DMS153 treated with DMSO at 0.1 percent for 48 hours (cell line): ENCODE measurements at regions not wholly inside any gene's neighbourhood (a gene's known extent, or its start where the extent isn't known, plus 50 kb on each side); places are given as distances from the start of the nearest gene placed in this dataset.
"Not testable (repeated sequence)": the region's sequence is repeated elsewhere in the genome, so short reads cannot be mapped to it uniquely, and the experiment has no call there.

ENCODE experiments used
- DNase-seq: peaks from one replicate; lab custom pipeline; 2025; ENCODE audit not compliant: unreplicated experiment; lab: John Stamatoyannopoulos, UW

DNA sequence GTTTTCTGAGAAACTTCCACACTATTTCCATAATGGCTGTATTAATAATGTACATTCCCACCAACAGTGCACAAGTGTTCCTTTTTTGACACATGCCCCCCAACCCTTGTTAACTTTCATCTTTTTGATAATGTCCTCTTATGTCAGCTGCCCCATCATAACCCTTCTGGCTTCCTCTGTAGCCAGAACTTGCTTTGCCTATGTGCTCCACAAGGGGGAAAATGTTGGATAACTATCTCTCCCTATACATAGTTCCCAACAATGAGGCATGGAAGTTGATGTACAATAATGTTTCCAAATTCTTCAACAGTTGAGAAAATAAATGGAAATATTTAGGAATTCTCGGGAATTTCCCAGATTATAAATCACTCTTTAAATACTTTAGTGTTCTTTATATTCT is 142.9 kb downstream of the ASB9 start:
- DNase-seq, result no peak

DNA sequence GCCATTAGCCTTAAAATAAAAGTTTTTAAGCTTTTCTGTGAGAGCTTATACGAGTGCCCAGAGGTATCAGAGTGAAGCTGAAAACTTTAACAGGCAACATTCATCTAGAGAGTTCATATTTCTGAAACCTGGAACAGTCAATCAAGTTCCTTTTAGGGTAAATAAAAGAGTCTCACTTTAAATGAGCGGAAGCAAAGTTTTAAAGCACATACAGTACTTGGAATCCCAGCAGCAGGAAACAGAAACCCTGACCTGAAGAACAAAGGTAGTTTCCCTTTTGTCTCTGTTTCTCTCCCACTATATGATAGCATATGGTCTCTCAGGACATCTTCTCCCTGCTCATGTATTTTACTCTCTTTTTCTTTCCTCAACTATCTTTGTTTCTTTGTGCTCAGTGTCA is 153.0 kb downstream of the ASB9 start:
- DNase-seq, result no peak

DNA sequence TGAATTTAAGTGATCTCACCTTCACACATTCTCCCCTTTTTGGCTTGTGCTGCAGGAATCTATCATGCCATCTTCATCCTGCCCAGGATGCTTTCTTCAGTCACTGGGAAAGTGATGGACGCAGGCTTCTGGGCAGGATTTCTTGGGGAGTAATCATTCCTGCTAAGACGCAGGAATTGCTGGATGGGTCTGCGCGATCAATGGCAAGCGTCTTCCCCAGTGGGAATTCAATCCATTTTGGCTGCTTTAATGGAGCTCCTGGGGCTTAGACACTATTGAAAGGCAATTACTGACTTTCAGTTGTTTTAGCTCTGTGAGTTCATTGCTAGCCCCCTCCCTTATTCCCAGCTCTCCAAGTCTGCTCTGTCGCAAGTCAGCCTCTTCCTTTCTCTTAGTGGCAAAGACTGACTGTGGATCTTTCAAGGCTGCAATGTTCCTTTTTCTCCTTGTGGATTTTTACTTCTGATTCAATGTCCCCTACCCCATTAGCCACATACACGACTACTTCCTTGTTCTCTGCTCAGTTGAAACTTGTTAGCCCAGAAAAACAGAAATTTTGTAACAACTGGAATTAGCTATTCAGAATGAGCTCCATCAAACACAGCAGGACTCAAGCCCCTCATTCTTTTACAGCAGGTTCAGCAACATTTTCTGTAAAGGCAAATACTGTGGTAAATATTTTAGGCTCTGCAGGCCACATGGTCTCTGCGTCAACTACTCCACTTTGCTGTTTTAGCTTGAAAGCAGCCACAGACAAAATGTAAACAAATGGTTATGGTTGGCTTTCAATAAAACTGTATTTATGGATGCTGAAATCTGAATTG is 154.9 kb downstream of the ASB9 start:
- DNase-seq, result no peak

DNA sequence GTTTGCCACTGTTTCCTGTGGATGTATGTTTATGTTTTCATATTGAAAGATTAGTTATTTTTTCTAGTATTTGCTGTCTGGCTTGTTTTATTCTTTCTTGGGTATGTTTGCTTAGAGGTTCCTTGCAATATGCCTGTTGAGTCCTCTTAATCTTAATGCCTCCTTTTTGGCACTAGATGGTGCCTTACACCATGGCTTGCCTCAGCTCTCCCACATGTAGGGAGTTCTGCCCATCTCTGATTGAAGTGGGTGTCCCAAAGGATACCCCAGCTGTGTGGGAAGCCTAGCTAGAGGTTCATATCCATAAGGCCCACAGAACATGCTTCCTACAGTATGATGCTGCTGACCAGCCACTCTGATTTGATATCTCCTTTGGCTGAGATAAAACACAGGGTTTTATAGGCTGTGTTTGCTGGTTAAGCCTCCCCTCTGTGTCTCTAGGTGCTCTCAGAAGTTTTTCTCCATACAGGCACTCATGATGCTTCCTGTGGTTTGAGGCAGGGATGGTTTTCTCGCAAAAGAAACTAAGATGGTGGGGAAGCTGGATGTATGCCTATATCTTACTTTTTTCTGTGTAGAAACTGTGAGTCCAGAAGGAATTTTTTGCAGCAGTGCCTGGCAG is 162.4 kb downstream of the ASB9 start:
- DNase-seq, result no peak

DNA sequence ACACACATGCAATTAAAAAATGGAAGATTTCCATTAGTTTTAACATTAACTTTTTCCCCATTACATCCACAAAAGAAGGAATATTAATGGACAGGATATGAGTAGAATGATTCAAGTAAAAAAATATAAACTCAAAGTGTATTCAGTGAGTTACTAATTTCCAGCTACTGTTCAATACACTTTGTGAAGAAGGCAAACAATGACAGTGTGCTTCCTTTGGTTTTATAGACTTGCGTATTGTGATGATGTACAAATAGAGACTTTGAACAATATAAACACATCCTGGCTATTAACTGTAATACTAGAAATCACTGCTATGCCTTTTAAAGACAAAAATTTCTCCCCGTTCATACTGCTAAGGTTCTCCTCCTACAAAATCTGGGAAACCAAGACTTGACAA is 171.4 kb downstream of the ASB9 start:
- no peak for DNase-seq

DNA sequence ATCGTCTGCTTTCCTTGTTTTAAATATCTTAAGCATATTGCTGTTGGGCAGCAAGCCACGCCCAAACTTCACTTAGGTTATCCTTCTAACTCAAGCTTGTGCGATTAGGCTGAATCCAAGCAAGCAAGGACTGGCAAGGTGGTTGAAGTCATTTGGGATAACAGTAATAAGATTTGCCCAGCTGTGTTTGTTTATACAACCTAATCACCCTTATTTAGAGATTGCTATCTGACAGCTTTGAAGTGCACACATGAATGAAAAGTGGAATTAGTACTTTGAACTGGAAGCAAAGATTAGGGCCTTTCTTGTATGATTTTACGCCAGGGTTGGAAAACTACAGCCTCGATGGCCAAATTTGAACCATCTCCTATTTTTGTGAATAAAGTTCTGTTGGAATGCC is 182.1 kb downstream of the ASB9 start:
- DNase-seq, result no peak

DNA sequence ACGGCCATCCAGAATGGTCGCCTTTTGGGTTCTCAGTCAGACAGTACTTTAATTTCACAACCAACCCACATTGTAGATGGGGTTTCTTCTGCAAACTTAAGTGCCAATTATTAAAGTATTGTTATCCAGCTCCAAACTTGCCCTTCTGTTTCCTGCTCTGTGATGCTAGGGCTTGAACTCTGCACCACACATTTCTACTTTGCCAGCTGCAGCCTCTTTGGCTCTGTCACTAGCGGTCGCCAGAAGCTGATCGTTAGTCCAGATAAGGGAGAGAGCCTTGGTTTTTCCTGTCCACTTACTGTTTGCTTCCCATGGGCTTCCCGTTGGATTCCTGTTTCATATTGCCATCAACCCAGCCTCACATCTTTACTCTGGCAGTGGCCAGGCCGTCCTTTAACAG is 196.6 kb downstream of the ASB9 start:
- no peak for DNase-seq

DNA sequence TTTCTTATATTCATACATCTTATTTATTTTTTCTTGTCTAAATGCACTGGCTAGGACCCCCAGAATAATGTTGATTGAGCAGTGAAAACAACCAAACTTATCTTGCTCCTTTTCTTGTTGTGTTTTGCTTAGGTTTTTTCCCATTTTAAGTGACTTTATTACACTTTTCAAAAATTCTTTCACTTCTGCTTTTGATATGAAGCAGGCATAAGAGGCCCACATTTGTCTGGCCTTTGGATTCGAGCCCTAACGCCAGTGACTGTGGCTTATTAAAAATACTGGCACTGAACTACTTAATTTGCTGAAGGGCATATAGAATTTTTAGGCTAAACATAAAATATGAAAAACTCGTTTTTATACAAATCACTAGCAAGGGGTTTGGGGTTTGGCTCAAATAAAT is 197.0 kb downstream of the ASB9 start:
- DNase-seq, result no peak

DNA sequence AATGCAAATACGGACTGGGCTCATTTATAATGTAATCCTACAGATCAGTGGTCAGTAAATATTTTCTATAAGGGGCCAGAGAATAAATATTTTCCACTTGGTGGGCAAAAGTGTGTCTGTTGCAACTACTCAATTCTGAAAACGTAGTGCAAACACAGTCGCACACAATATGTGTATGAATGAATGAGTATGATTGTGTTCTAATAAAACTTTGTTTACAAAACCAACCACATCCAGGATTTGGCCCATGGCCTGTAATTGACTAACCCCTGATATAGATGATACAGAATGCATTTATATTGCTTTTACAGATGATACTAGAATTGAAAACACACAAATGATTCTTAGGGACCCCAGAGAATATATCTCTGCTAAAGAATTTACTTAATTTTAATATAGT is 197.6 kb downstream of the ASB9 start:
- no peak for DNase-seq

DNA sequence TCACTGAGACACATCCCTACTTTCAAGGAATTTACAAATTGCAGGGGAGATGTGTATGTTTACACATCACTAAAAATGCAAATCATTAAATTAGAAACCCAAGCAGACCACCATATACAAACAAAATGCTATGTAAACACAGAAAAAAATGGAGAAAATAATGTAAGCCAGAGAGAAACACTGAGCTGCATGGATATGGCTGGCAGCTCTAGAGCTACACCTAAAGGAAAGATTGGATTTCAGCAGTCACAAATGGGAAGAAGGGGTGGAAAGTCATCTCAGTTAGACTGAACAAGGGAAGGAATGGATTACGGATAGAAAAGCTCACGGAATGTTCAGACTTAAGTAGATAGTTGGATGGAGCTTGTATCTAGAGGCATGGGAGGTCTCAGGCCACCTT is 186.3 kb downstream of the MOSPD2 start:
- DNase-seq, result no peak

DNA sequence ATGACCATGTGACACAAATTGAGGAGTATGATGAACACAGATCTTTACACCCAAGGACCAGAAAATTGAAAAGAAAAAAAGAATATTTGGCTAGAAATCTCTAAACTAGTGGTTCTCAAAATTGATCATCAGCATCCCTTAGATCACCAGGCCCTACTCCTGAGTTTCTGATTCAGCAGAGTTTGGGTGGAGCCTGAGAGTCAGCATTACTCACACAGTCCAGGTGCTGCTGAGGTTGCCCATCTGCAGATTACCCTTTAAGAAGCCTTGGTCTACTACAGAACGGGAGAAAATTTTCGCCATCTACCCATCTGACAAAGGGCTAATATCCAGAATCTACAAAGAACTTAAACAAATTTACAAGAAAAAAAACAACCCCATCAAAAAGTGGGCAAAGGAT is 182.8 kb downstream of the MOSPD2 start:
- DNase-seq, result no peak

DNA sequence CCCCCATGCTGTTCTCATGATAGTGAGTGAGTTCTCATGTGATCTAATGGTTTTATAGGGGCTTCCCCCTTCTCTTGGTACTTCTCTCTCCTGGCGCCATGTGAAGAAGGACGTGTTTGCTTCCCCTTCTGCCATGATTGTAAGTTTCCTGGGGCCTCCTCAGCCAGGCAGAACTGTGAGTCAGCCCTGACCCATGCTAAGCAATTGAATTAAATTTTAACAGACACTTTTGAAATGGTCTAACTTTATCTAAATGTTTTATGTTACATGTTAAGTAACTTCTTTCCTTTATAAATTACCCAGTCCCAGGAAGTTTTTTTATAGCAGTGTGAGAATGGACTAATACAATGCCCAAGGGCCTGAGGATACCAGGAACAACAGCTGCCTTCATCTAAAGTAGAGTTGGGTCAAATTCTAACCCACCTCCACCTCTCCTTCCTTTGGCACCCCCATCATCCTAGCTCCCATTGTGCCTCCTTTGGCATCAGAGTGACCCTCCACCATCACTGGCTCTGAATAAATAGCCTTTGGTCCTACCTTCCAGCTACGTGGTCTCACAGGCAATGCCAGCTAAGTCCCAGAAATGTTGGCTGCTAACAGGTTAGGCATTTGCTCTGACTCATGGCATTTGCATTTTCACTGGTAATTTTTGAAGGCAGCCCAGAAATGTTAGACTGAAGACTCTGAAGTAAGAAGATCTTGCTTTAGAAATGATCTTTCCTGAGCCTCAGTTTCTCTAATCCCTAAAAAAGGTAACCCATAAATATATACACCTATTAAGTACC is 182.1 kb downstream of the MOSPD2 start:
- DNase-seq, result no peak

DNA sequence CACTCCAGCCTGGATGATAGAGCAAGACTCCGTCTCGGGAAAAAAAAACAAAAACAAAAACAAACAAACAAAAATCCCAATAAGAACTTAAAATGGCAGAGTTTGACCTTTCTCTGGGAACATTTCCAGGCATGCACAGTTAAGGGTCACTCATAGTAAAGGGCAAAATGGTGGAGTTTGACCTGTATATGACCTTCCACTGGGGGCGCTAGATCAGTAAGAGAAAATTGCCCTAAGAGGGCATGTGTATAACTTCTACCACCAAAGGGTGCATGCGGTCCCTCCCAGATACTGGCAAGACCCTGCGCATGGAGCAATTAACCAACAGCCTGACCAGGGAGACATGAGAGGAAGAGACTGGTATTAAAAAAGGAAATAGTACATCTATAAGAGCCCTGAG is 177.2 kb downstream of the MOSPD2 start:
- no peak for DNase-seq

DNA sequence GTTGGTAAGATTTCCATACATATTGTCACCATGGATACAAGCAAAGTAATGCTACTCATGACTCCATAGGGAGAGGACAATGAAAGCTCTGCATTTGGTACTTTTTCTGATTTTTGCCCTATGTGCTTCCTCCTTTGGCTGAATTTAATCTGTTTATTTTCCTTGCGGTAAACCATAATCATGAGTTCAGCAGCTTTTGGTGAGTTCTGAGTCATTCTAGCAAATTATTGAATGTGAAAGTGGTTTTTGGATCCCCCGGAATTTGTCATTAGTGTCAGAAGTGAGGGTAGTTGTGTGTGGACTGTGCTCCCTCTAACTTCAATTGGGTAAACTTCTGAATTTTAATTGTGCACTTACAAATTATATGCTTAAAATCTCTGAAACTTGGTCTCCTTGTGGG is 170.3 kb downstream of the MOSPD2 start:
- no peak for DNase-seq

DNA sequence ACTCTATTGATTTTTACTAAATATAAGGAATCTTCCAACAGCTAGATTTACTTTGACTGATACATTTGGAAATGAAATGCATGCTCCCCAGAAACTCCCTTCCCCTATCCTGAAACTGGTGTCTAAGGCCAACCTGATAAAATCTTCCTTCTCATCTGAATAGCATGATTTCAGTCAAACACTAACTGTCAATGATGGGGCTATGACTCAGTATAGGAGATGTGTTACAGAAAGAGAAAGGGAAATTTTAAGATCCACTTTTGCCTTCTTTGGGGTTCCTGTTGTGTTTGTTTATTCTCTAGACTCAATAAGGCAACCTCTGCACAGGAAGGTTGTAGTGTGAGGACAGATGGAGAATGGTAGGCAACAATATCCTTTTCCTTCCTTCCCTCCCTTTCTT is 160.7 kb downstream of the MOSPD2 start:
- DNase-seq, result no peak

DNA sequence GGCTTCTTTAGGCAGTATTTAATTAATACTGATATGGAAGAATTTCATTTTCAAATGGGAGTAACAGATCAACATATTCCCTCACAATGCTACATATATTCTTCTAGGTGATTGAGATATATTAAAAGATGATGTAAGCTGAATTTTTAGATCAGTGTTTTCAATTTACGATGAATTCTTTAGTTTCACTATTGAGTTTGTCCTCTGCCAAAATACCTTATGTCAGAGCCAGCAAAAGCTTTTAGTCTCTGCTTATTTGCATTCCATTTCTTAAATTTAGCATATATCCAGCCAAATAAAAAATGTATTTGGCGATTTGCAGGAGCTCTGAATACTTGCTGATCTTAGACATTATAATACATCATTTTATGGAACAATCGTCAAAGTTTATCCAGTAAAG is 144.3 kb downstream of the MOSPD2 start:
- no peak for DNase-seq

DNA sequence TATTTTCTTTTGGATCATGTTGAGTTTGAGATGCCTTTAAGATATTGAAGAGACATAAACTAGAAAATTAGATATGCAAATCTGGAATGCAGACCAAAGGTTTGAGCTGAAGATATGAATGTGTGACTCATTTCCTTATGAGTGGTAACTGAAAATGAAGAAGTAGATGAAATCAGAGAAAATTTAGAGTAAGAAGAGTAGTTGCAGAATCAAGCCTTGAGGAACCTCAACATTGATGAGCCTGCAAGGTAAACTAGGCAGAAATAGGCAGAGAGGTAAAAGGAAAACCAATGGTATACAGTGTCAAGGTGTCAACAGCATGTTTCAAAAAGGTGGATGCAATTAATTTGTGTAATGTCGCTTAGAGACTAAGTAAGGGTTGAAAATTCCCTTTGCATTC is 142.8 kb downstream of the MOSPD2 start:
- DNase-seq, result no peak

DNA sequence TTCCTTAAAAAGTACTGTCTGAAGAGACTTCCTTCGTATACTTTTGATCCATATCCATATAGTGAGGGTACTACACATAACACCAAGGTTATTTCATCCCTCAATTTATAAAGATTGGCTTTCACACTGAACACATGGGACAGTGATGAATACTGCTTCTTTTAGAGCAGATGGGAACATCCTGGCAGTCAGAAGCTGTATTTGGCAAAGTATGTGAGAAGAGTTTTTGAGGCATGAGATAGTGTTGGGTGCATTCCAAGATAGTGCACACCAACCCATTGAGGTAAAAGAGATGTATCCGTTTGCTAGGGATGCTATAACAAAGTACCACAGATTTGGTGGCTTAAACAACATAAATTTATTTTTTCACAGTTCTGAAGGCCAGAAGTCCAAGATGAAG is 141.1 kb downstream of the MOSPD2 start:
- DNase-seq, result no peak

DNA sequence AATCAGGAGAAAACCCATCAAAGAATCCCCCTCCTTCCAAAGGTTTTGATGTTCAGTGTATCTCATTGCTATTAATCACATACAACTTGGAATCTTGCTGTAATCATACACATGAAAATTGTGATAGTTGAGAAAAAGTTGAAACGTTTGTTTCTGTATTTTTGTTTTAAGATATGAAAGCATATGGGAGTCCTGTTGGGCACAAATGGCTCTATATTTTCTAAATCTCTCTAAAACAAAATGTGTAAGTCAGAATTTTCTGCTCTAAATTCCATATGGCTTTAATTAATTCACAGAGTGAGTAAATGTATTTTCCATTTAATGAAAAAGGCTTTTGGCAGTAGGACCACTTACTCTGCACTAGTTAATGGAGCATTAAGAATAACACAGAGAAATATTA is 140.2 kb downstream of the MOSPD2 start:
- DNase-seq, result no peak

DNA sequence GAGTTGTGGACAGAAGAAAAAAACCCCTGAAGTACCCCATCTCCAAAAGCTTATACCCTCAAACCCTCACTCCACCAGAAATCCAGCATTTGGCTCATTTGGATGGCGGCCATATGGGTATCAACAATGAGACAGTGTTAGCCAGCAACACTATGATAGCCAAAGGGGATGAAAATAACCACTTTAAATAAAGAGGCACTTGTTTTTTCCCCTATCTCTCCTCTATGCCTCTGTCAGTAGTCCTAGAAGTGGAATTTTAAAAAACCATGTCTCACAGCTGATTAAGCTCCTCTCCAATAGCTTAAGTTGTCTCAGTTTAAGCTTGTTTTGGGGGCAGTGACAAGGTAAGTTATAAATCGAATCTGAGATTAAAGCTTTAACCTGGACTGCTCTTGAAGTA is 124.0 kb downstream of the MOSPD2 start:
- DNase-seq, result no peak

DNA sequence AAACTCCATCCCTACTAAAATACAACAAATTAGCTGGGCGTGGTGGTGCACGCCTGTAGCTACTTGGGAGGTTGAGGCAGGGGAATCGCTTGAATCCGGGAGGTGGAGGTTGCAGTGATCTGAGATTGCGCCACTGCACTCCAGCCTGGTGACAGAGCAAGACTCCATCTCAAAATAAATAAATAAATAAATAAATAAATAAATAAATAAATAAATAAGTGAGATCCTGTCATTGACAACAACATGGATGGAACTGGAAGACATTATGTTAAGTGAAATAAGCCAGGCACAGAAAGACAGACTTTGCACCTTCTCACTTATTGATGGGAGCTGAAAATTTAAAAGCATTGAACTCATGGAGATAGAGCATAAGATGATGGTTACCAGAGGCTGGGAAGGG is 111.2 kb downstream of the MOSPD2 start:
- not testable (repeated sequence) for DNase-seq
